Fibroblast of lung (primary cell): ENCODE measurements at regions not wholly inside any gene's neighbourhood (a gene's known extent, or its start where the extent isn't known, plus 50 kb on each side); places are given as distances from the start of the nearest gene placed in this dataset.

Experiments
- CTCF ChIP-seq, 2 donors: IDR thresholded peaks in 1 of 2; conservative IDR thresholded peaks in 1 of 2; 1 replicate in 1 of 2; 2 replicates in 1 of 2; pipeline ENCODE4 v1.5.1; 2011 to 2012; ENCODE audit warnings: low read length in 2 of 2, control low read depth in 1 of 2, inconsistent platforms in 1 of 2, low read depth in 1 of 2, mild to moderate bottlenecking in 1 of 2
- EZH2 ChIP-seq: IDR thresholded peaks from 2 replicates; pipeline ENCODE4 v1.5.1; 2012; ENCODE audit warnings: low read length, control low read depth, mild to moderate bottlenecking; ENCODE audit errors: missing control alignments

GRCh38 chr18:24628326-24628725 lies 167.9 kb downstream of the HRH4 start:
- no peak for TF ChIP-seq EZH2
- no peak for TF ChIP-seq CTCF (conservative IDR thresholded peaks at IDR 0.05 in 1 of 2, IDR thresholded peaks at IDR 0.05 in 1 of 2; ENCODE audit: low read depth in 1 of 2, low read length in 2 of 2)
